ENCODE measurements at regions not wholly inside any gene's neighbourhood (a gene's known extent, or its start where the extent isn't known, plus 50 kb on each side); places are given as distances from the start of the nearest gene placed in this dataset.

- H3K27ac Mint-ChIP-seq: no peak overlapping the region
- H3K9me3 Mint-ChIP-seq: no peaks in the 10 kb centered on the region
Observed at GRCh38 chr10:124346831-124347230, 71.9 kb downstream of the OAT start.

GRCh38 chr10:124345521-124345920 lies 73.2 kb downstream of the OAT start:
- H3K36me3 Mint-ChIP-seq: no peaks in the 10 kb centered on the region
- H3K4me3 Mint-ChIP-seq: no peak overlapping the region
- peaks cover 16% of the 10 kb centered on the region for H3K4me1 Mint-ChIP-seq
- H3K9me3 Mint-ChIP-seq: no peaks in the 10 kb centered on the region
- no peak overlapping the region for H3K27ac Mint-ChIP-seq
- peaks cover 9% of the 10 kb centered on the region for H3K27me3 Mint-ChIP-seq
- ATAC-seq: no peak

More at GRCh38 chr10:124346831-124347230, 71.9 kb downstream of the OAT start:
- H3K27me3 Mint-ChIP-seq: no peaks in the 10 kb centered on the region
- H3K4me3 Mint-ChIP-seq: no peak overlapping the region
- ATAC-seq: no peak
- H3K36me3 Mint-ChIP-seq: no peaks in the 10 kb centered on the region
- peaks cover 4% of the 10 kb centered on the region for H3K4me1 Mint-ChIP-seq

GRCh38 chr10:124344931-124345330 lies 73.8 kb downstream of the OAT start:
- Mint-ChIP-seq H3K4me3 (no peak overlapping the region), H3K36me3 (no peaks in the 10 kb centered on the region), H3K27me3 (peaks cover 9% of the 10 kb centered on the region), H3K4me1 (peaks cover 16% of the 10 kb centered on the region), H3K9me3 (no peaks in the 10 kb centered on the region), H3K27ac (no peak overlapping the region)
- ATAC-seq: no peak

GRCh38 chr10:124344266-124344590 lies 74.5 kb downstream of the OAT start:
- Mint-ChIP-seq H3K4me1 (peaks cover 16% of the 10 kb centered on the region), H3K27me3 (peaks cover 9% of the 10 kb centered on the region), H3K4me3 (no peak overlapping the region), H3K36me3 (no peaks in the 10 kb centered on the region), H3K9me3 (no peaks in the 10 kb centered on the region), H3K27ac (no peak overlapping the region)
- ATAC-seq: no peak

DNA sequence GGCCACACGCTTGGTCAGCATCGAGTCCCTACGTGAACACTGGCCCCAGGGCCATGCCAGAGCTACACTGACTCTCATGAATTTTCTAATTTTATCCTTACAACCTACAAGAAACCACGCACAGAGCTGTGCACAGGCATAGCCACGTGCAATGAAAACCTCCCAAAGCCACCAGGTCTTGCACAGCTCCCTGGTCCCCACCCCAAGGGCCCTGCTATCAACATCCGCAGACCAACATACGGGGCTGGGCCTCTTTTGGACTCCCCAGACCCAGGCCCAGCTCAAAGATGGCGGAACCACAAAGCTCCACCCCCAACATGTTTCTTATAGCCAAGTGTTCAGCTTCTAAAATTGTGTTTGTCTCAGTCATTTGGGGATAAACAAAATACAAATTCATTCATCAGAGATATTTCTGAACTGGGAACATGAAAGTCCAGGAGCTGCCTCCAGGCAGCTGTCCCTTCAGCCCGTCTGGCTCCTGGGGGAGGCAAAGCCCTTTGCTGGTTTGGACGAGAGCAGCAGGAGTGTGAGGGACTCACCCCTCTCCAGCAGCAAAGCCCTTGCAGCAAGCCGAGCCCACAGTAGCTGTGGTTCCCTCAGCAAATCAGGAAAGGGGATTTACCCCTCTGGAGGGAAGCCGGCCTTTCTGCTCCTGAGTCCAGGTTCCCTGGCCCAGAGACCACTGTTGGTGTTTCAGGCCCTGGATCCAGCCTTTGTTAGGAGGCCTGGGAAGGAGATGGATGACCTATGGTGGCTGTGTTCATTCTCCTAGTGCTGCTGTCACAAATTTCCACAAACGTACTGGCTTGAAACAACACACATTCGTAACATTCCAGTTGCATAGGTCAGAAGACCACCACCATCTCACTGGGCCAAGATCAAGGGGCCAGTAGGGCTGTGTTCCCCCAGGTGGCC lies 75.1 kb downstream of the OAT start:
- Mint-ChIP-seq H3K27me3 (peaks cover 9% of the 10 kb centered on the region), H3K9me3 (no peaks in the 10 kb centered on the region), H3K4me1 (peaks cover 16% of the 10 kb centered on the region), H3K36me3 (no peaks in the 10 kb centered on the region), H3K27ac (no peak overlapping the region), H3K4me3 (no peak overlapping the region)
- ATAC-seq: no peak

- Mint-ChIP-seq H3K36me3 (no peaks in the 10 kb centered on the region), H3K27ac (no peak overlapping the region), H3K4me3 (no peak overlapping the region), H3K27me3 (peaks cover 9% of the 10 kb centered on the region), H3K4me1 (peaks cover 16% of the 10 kb centered on the region), H3K9me3 (no peaks in the 10 kb centered on the region)
- ATAC-seq: no peak
Observed at GRCh38 chr10:124342821-124343170, 75.9 kb downstream of the OAT start.

DNA sequence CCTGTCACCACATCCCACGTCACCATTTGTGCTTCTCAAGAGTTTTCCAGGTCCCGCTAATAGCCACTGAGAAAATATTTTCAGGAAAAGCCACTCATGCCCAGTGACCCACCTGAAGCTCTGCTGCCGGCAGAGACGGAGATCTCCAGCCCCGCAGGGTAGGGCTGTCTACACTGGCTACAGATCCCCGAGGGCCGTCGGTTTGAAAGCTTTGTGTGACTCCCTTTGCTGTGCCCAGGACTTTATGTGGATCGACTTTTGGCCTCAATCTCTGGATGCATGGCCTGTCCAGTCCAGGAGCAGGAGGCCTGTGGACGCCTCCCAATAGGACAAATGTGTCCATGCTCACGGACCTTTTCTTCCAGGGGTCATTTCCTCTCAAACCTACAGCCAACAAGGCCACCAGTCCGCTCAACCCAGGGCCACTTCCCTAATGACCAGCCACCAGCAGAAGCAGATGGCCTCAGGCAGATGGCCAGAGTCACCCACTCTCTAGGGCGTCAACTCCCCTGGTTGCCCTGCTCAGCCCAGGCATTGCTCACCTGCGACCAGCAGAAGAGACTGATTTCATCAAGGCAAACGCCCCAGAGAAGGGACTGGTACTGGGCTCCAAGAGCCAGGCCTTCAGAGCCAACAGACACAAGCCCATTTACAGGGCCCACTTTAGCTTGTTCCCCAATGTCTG lies 76.4 kb downstream of the OAT start:
- no peaks in the 10 kb centered on the region for H3K36me3 Mint-ChIP-seq
- no peaks in the 10 kb centered on the region for H3K9me3 Mint-ChIP-seq
- no peak for ATAC-seq
- H3K4me1 Mint-ChIP-seq: peaks cover 16% of the 10 kb centered on the region
- peaks cover 9% of the 10 kb centered on the region for H3K27me3 Mint-ChIP-seq
- no peak overlapping the region for H3K4me3 Mint-ChIP-seq
- no peak overlapping the region for H3K27ac Mint-ChIP-seq

DNA sequence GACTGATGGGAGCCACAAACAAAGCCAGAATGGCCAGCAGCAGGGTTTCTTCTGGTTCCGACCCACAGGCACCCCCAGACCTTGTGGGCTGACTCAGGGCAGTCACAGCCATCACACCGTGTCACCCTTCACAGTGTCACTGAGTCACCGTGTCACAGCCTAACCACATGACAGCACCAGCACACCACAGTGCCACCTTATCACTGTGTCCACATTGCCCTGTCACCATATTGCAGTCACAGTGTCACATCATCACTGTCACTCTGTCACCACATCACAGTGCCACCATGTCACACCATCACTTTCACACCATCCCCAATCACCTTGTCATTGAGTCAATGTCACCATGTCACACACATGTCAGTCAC lies 77.0 kb downstream of the OAT start:
- H3K27me3 Mint-ChIP-seq: peaks cover 9% of the 10 kb centered on the region
- peak overlapping the region; percentile 55 for H3K27ac Mint-ChIP-seq
- H3K4me3 Mint-ChIP-seq: no peak overlapping the region
- H3K36me3 Mint-ChIP-seq: no peaks in the 10 kb centered on the region
- ATAC-seq: peak; percentile 37
- no peaks in the 10 kb centered on the region for H3K9me3 Mint-ChIP-seq
- peaks cover 16% of the 10 kb centered on the region for H3K4me1 Mint-ChIP-seq

- ATAC-seq: no peak
- Mint-ChIP-seq H3K27ac (peak overlapping the region; percentile 55), H3K4me1 (peaks cover 16% of the 10 kb centered on the region), H3K27me3 (peaks cover 9% of the 10 kb centered on the region), H3K36me3 (no peaks in the 10 kb centered on the region), H3K4me3 (no peak overlapping the region), H3K9me3 (no peaks in the 10 kb centered on the region)
Observed at GRCh38 chr10:124340033-124340760, 78.5 kb downstream of the OAT start.

DNA sequence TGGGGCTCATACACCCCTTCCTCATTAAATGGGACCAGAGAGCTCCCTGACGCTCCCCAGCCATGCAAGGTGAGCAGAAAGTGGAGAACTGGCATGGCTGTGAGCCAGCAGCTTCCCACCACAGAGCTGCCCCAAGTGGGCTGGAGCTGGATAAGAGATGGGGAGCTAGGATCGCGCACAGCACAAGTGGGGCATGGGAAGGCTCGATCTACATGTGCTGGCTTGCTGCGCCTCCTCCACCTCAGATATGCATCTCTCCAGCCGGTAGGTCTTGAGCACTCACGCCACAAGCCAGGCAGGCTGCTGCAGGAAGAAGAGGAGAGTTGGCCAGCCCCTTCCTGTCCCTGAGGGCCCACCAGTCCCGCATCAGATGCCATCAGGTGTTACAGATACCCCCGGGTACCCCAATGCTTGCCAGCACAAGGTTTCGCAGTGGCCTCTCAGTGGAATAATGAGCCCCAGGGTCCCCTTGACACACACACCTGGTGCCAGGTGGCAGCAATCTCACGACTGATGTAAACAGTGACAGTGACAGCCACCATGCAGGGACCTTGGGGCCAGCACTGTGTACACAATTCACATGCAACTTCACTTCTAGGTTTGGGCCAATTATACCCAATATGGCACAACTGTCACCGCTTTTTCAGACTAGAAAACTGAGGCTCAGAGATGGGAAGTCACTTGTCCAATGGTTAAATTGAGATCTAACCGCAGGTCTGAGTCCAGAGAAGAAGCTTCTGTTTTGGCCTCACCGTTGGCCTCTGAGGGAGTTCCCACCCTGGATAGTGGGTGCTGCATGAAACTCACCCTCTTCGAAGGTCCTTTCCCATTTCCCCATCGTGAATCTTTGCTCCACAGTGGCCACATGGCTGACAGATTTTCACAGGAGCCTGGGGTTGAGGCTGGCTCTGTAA lies 79.3 kb downstream of the OAT start:
- Mint-ChIP-seq H3K4me3 (no peak overlapping the region), H3K9me3 (peaks cover 2% of the 10 kb centered on the region), H3K36me3 (no peaks in the 10 kb centered on the region), H3K27ac (no peak overlapping the region), H3K4me1 (peaks cover 16% of the 10 kb centered on the region), H3K27me3 (peaks cover 9% of the 10 kb centered on the region)
- ATAC-seq: no peak

GRCh38 chr10:124338276-124338925 lies 80.3 kb downstream of the OAT start:
- Mint-ChIP-seq H3K4me1 (peaks cover 16% of the 10 kb centered on the region), H3K27ac (no peak overlapping the region), H3K36me3 (no peaks in the 10 kb centered on the region), H3K4me3 (no peak overlapping the region), H3K9me3 (peaks cover 2% of the 10 kb centered on the region), H3K27me3 (peaks cover 9% of the 10 kb centered on the region)
- ATAC-seq: no peak

DNA sequence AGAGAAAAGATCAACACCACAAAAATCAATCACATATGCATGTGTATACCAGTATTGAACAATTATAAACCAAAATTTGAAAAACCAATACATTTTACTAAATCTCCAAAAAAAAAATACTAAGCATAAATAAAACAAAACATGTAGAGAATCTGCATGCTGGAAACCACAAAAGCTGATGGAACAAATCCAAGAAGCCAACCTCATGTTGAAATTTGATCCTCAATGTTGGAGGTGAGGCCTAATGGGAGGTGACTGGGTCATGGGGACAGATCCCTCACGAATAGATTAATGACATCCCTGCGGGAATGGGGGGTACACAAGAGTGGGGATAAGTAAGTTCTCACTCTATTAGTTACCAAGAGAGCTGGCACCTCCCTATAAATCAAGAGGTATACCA lies 82.5 kb downstream of the OAT start:
- Mint-ChIP-seq H3K4me3 (no peak overlapping the region), H3K4me1 (peaks cover 6% of the 10 kb centered on the region), H3K36me3 (peaks cover 13% of the 10 kb centered on the region), H3K27ac (no peak overlapping the region), H3K9me3 (peaks cover 17% of the 10 kb centered on the region), H3K27me3 (peaks cover 25% of the 10 kb centered on the region)
- no peak for ATAC-seq

DNA sequence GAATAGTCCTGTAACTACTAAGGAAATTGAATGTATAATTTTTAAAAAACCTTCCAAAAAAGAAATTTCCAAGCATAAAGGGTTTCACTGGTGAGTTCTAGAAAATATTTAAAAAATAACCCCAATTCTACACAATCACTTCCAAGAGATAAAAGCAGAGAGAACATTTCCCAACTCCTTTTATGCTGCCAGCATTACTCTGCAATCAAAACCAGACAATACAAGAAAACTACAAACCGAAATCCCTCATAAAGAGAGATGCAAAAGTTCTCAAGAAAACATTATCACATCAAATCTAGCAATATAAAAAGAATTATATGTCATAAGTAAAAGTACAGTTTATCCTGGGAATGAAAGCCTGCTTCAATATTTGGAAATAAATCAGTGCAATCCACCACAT lies 84.8 kb downstream of the OAT start:
- Mint-ChIP-seq H3K27ac (no peak overlapping the region), H3K4me1 (no peaks in the 10 kb centered on the region), H3K9me3 (peaks cover 19% of the 10 kb centered on the region), H3K36me3 (peaks cover 19% of the 10 kb centered on the region), H3K27me3 (peaks cover 38% of the 10 kb centered on the region), H3K4me3 (no peak overlapping the region)
- ATAC-seq: no peak

DNA sequence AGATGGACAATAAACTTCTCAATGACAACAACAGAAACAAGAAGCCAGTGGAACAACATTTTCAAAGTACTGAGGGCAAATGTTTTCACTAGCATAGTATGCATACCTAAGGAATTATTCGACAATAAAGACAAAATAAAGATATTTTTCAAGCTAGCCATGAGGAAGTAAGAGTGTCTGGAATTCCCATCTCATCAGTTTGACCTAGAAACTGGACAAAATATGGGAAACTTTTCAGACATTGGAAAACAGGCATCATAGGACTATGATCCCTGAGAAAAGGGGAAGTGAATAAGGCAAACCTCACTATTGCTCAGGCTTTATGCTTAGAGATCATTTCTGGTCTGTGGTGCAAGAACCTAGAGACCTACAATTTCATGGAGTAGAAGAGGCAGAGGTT lies 86.3 kb downstream of the OAT start:
- Mint-ChIP-seq H3K27ac (no peak overlapping the region), H3K9me3 (peaks cover 19% of the 10 kb centered on the region), H3K36me3 (peaks cover 19% of the 10 kb centered on the region), H3K4me1 (no peaks in the 10 kb centered on the region), H3K4me3 (no peak overlapping the region), H3K27me3 (peaks cover 45% of the 10 kb centered on the region)
- ATAC-seq: no peak

Data from stimulated activated memory B cell treated with anti-CD40 and anti-IgM and Interleukin-4, amounts not matched to agents 10 μg/mL and 1 μg/mL and 100 μg/mL, for 72 hours (primary cell).